Stimulated activated CD4-positive, alpha-beta T cell treated with anti-CD3 and anti-CD28 coated beads, TNF-alpha, amount 100 ng/mL, for 48 hours (primary cell): ENCODE measurements at regions not wholly inside any gene's neighbourhood (a gene's known extent, or its start where the extent isn't known, plus 50 kb on each side); places are given as distances from the start of the nearest gene placed in this dataset.
A peak's percentile ranks its signal among the peaks of the same experiment; 100 is the strongest.

Experiments
- DNase-seq, 3 donors: peaks; one replicate each; pipeline ENCODE4 v3.0.0-alpha.2; 2020; ENCODE audit warnings: low read depth in 3 of 3

GRCh38 chr13:73757481-73758233, 376.5 kb downstream of the KLF12 start:
- no peak for DNase-seq

GRCh38 chr13:73754727-73755292, 379.4 kb downstream of the KLF12 start:
- peak in 1 of 3 donors; percentile 21 for DNase-seq

GRCh38 chr13:73754241-73754640, 380.0 kb downstream of the KLF12 start:
- no peak for DNase-seq

- DNase-seq, result no peak
Measured at GRCh38 chr13:73751290-73751689, 382.9 kb downstream of the KLF12 start.

GRCh38 chr13:73748404-73748803, 385.8 kb downstream of the KLF12 start:
- DNase-seq, result no peak

- DNase-seq, result no peak
Measured at GRCh38 chr13:73745190-73745589, 389.0 kb downstream of the KLF12 start.

- DNase-seq, result no peak
Measured at GRCh38 chr13:73742982-73743381, 391.2 kb downstream of the KLF12 start.

GRCh38 chr13:73741742-73742141, 392.5 kb downstream of the KLF12 start:
- no peak for DNase-seq

- no peak for DNase-seq
Measured at GRCh38 chr13:73741111-73741510, 393.1 kb downstream of the KLF12 start.

GRCh38 chr13:73740666-73741065, 393.5 kb downstream of the KLF12 start:
- no peak for DNase-seq

GRCh38 chr13:73739394-73739793, 394.8 kb downstream of the KLF12 start:
- DNase-seq, result no peak

GRCh38 chr13:73738626-73739025, 395.6 kb downstream of the KLF12 start:
- no peak for DNase-seq

GRCh38 chr13:73737214-73737613, 397.0 kb downstream of the KLF12 start:
- no peak for DNase-seq

GRCh38 chr13:73733706-73734105, 400.5 kb downstream of the KLF12 start:
- no peak for DNase-seq

- DNase-seq, result no peak
Measured at GRCh38 chr13:73732350-73732749, 401.9 kb downstream of the KLF12 start.

GRCh38 chr13:73731564-73731963, 402.6 kb downstream of the KLF12 start:
- DNase-seq, result no peak

GRCh38 chr13:73730014-73730413, 404.2 kb downstream of the KLF12 start:
- no peak for DNase-seq

- no peak for DNase-seq
Measured at GRCh38 chr13:73729046-73729445, 405.2 kb downstream of the KLF12 start.

GRCh38 chr13:73722120-73722519, 412.1 kb downstream of the KLF12 start:
- DNase-seq, result no peak

- no peak for DNase-seq
Measured at GRCh38 chr13:73721571-73721970, 412.6 kb downstream of the KLF12 start.

- DNase-seq, result no peak
Measured at GRCh38 chr13:73720216-73720840, 413.9 kb downstream of the KLF12 start.

GRCh38 chr13:73718246-73718645, 416.0 kb downstream of the KLF12 start:
- no peak for DNase-seq

GRCh38 chr13:73717632-73718031, 416.6 kb downstream of the KLF12 start:
- no peak for DNase-seq
